GM18951 (cell line): ENCODE measurements at regions not wholly inside any gene's neighbourhood (a gene's known extent, or its start where the extent isn't known, plus 50 kb on each side); places are given as distances from the start of the nearest gene placed in this dataset.

ENCODE experiments used
- POLR2A ChIP-seq: IDR thresholded peaks from 4 replicates; pipeline ENCODE4 v1.6.1; 2011; ENCODE audit warnings: mild to moderate bottlenecking; ENCODE audit not compliant: insufficient read length, insufficient read depth; ENCODE audit errors: extremely low read depth
- in situ Hi-C: fragments of 300-500 bp; cut with MboI; formaldehyde crosslinking; loops from one replicate; pipeline ENCODE4 v1.12.0; 2022; ENCODE audit warnings: low sequenced_read_pairs, mixed read lengths, inconsistent platforms; ENCODE audit not compliant: unreplicated experiment

- in situ Hi-C loops, result loop anchor here (25.0 kb wide), 2 partner anchors 358 to 1158 kb away; no protein-coding TSS in a partner anchor
- TF ChIP-seq POLR2A, result no peak
These were observed 154.2 kb upstream of the DAB2 start for GRCh38 chr5:39578887-39579497.

- no peak for TF ChIP-seq POLR2A
- in situ Hi-C loops, result loop anchor here (25.0 kb wide), 2 partner anchors 360 to 1160 kb away; no protein-coding TSS in a partner anchor
These were observed 152.7 kb upstream of the DAB2 start for GRCh38 chr5:39577529-39577928.

GRCh38 chr5:39570403-39571027, 145.7 kb upstream of the DAB2 start:
- no peak for TF ChIP-seq POLR2A
- in situ Hi-C loops, result no loop called here

GRCh38 chr5:39569857-39570256, 145.1 kb upstream of the DAB2 start:
- no peak for TF ChIP-seq POLR2A
- in situ Hi-C loops, result no loop called here

- in situ Hi-C loops, result no loop called here
- no peak for TF ChIP-seq POLR2A
These were observed 142.1 kb upstream of the DAB2 start for GRCh38 chr5:39566891-39567290.

GRCh38 chr5:39566029-39566428, 141.2 kb upstream of the DAB2 start:
- in situ Hi-C loops, result no loop called here

GRCh38 chr5:39561421-39561820, 136.6 kb upstream of the DAB2 start:
- in situ Hi-C loops, result no loop called here
- no peak for TF ChIP-seq POLR2A

More at GRCh38 chr5:39566029-39566428, 141.2 kb upstream of the DAB2 start:
- TF ChIP-seq POLR2A, result no peak

GRCh38 chr5:39560726-39561125, 135.9 kb upstream of the DAB2 start:
- in situ Hi-C loops, result no loop called here
- no peak for TF ChIP-seq POLR2A

GRCh38 chr5:39559923-39560322, 135.1 kb upstream of the DAB2 start:
- TF ChIP-seq POLR2A, result no peak
- in situ Hi-C loops, result loop anchor here (10.0 kb wide), 1 partner anchor 185 kb away; no protein-coding TSS in a partner anchor

GRCh38 chr5:39558541-39558940, 133.8 kb upstream of the DAB2 start:
- in situ Hi-C loops, result loop anchor here (10.0 kb wide), 1 partner anchor 184 kb away; no protein-coding TSS in a partner anchor
- TF ChIP-seq POLR2A, result no peak

GRCh38 chr5:39555788-39556187, 131.0 kb upstream of the DAB2 start:
- no peak for TF ChIP-seq POLR2A
- in situ Hi-C loops, result loop anchor here (10.0 kb wide), 1 partner anchor 181 kb away; no protein-coding TSS in a partner anchor

- in situ Hi-C loops, result no loop called here
- TF ChIP-seq POLR2A, result no peak
These were observed 122.9 kb upstream of the DAB2 start for GRCh38 chr5:39547553-39548154.

- in situ Hi-C loops, result no loop called here
- no peak for TF ChIP-seq POLR2A
These were observed 120.2 kb upstream of the DAB2 start for GRCh38 chr5:39544941-39545340.

GRCh38 chr5:39543335-39543734, 118.6 kb upstream of the DAB2 start:
- in situ Hi-C loops, result no loop called here
- TF ChIP-seq POLR2A, result no peak
